LoVo (cell line): ENCODE measurements at regions not wholly inside any gene's neighbourhood (a gene's known extent, or its start where the extent isn't known, plus 50 kb on each side); places are given as distances from the start of the nearest gene placed in this dataset.
"Not testable (repeated sequence)": the region's sequence is repeated elsewhere in the genome, so short reads cannot be mapped to it uniquely, and the experiment has no call there.

Experiments
- DNase-seq: peaks from one replicate; pipeline ENCODE4 v3.0.0-alpha.2; 2016; ENCODE audit warnings: low spot score

- DNase-seq: no peak
These were observed 243.5 kb downstream of the MFSD1 start for GRCh38 chr3:159045279-159045885.

- no peak for DNase-seq
These were observed 245.5 kb downstream of the MFSD1 start for GRCh38 chr3:159047361-159047760.

GRCh38 chr3:159052494-159052893, 250.6 kb downstream of the MFSD1 start:
- not testable (repeated sequence) for DNase-seq

GRCh38 chr3:159057621-159058020, 255.8 kb downstream of the MFSD1 start:
- DNase-seq: no peak

DNA sequence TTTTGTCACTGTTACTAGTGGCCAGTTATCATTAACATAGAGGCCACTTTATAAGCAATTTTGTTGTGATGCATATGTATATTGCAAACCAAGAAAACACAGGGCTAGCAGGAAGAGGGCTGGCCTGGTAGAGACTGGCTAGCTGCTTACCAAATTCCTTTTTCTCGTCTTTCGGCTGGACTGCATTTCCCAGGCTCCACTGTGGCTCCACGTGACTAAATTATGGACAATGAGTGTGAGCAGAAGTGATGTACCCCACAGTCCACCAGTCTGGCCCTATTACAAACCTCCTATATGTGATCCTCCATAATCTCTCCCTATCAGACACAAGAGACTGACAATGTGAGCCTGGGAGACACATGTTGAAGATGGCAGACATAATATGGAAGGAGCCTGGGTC, 257.0 kb downstream of the MFSD1 start:
- DNase-seq: no peak

- DNase-seq: no peak
These were observed 257.5 kb downstream of the MFSD1 start for GRCh38 chr3:159059395-159059794.

- no peak for DNase-seq
These were observed 261.0 kb downstream of the MFSD1 start for GRCh38 chr3:159062734-159063410.

DNA sequence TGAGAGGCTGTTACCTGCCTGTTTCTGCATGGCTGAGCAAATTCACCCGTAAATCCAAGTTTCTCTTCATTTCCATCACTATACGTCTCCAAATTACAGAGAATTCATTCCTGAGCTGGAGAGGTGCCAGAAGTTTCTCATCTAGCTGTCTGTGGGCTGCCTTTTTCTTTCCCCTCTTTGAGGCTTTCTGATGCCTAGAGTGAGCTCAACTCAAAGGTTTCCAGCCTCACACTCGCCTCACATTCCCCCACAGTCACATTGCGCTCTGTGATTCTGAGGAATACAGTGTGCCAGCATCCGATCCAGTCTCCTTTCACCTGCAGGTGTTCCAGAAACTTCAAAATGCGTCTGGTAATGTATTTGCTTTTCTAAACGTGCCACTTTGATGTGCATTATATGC, 267.2 kb downstream of the MFSD1 start, which contains the start of gene IQCJ:
IQCJ (plus strand) TSS at position 229 of the 400 bp plus-strand sequence.
- DNase-seq: no peak

DNA sequence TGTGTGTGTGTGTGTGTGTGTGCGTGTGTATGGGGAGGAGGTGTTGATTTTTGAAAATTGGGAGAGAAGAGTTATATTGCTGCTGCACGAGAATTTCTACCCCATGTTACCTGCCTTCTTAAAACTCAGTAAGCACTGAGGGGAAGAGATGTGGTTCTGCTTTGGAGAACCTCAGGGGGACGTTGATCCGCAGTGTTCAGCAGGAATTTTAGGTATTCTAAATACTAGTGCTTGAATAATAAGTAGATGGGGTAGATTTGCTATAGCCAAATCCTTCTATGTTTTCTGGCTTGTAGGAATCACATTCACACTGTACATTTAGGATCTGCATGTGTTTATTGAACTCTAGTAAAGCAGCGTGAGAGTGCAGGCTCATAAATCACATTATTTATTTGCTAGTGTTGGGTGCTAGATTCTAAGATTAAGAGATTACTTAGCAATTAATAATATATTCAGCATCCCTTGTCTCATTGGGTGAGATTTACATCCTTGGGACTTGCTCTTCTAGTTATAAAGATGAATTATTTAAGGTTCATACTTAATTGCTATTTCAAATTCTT, 268.1 kb downstream of the MFSD1 start:
- DNase-seq: no peak

GRCh38 chr3:159074756-159075701, 273.2 kb downstream of the MFSD1 start:
- DNase-seq: no peak

- DNase-seq: no peak
These were observed 276.0 kb downstream of the MFSD1 start for GRCh38 chr3:159077860-159078259.

- DNase-seq: no peak
These were observed 278.4 kb downstream of the MFSD1 start for GRCh38 chr3:159080256-159080655.

DNA sequence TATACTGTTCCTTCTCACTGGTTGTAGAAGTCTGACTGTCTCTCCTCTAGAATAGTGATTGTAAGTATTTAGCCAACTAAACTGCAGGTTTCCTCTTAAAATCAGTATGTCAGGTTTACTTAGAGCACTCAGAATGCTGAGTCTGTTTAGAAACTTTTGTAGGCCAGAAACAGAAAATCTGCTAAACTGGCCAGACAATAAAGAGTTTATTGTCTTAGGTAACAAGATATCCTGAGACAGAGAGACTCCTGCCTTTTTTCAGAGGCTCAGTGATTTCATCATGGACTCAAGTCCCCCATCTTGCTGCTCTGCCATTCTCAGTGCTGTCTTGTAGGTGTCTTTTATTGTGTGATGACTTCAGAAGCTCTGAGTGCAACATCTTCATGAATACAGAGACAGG, 279.0 kb downstream of the MFSD1 start:
- DNase-seq: no peak

- DNase-seq: no peak
These were observed 280.7 kb downstream of the MFSD1 start for GRCh38 chr3:159082519-159082918.

DNA sequence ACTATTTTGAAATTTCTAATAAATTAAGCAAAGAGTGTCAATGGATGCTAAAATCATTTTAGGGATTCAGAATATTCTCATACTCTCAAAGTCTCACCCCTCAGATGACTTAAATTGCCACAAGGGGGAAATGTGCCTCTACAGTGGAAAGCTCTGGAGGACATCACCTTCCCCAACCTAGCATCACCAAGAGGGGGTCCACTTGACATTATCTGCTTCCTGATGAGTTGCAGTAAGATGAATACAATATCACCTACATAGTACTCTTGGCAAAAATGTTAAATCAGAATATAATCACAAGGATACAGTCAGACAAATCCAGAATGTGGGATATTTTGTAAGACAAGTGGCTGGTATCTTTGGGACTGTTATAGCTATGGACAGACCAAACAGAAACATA, 290.1 kb downstream of the MFSD1 start:
- DNase-seq: no peak

DNA sequence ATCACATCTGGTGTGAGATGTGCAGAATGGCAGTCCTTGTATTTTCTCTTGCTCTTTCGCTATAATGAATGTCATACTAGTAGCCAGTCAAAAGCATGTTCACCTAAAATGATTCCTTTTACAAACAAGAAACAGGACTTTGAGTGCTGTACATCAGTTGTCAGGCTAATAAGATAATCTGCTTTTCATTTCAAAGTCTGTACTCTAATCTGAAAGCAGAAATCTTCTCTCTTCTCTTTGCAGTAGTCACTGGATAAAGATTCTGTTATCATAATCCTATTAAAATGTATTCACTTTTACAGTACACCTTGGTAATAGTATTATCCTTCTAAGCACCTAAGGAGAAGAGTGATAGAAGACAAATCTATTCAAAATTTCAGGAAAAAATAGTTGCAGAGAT, 300.1 kb downstream of the MFSD1 start:
- DNase-seq: no peak

DNA sequence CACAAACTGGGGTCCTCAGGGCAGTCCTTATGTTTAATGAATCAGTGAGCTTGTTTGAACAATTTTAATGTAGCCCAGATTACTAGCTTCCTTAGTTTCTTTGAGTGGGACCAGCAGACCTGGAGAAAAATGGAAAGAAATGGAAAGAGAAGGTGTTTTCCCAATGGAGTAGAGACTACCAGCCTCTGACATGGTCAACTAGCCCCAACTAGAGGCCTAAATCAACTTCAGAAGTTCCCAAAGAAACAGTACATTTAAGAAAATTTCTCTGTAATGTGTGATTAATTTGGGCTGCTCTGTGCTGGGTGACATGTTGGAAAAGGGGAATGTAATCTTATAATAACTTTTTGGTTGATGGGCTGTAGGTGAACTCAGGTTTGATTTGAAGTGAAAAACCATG, 310.9 kb downstream of the MFSD1 start:
- DNase-seq: no peak

DNA sequence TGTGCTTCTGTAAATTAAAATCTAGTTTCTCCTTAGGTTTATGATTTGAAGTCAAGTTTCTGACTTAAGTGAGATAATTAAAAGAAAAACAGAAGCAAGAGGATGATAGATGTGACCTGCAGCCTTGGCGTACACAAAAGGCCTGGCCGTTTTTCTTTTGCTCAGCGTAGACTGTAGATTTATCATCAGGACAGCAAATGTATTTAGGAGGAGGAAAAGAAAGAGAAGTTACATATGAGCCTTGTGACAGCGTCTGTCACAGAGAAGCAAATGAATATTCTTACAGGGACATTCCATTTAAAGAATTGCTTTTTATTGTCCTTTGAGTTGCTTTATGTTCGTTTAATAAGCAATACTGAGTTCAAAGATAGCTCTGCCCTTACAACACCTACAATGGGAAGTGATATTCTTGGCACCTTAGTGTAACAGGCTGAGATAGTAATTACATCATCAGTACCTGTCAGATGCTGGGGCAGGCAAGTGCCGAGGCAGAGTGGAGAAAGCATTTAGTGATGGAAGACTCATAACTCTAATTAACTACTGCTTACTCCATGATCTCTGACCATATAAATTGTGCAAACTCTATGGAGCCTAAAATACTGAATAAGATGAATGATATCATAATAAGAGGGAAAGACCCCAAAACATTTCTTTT, 311.5 kb downstream of the MFSD1 start:
- no peak for DNase-seq

DNA sequence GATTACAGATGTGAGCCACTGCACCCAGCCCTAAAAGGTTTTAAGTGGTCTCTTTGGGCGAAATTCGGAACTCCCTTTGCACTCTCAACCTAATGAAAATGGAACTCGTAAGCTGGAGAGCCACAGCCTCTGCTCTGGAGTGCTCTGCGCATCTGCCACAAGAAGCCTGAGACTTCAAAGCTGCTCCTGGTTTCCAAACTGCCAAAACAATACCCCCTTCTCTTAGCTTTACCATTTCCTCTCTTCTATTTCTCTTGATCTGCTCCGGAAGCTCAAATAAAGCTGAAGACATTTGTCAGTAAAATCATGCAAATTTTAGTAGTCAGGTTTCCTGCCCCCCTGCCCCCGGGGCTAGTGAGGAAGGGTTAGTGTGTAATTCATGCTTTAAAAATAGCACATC, 312.7 kb downstream of the MFSD1 start:
- DNase-seq: no peak

DNA sequence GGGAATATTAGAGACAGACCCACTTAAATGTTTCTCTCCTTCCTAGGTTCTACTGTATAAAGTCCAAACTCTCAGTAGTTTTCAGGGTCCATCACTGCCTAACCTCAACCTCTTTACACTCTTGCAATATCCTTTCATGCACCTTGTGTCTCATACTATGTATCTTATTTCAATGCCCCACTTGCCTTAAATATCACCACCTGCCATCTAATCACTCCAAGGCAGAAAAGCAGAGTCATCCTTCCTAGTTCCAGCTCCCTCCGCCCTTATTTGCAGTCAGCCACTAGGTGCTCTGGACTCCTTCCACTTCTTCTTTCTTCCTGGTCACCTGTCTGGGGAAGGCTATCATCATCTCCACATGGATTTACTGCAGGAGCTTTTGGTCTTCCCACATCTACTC, 322.0 kb downstream of the MFSD1 start:
- DNase-seq: no peak

DNA sequence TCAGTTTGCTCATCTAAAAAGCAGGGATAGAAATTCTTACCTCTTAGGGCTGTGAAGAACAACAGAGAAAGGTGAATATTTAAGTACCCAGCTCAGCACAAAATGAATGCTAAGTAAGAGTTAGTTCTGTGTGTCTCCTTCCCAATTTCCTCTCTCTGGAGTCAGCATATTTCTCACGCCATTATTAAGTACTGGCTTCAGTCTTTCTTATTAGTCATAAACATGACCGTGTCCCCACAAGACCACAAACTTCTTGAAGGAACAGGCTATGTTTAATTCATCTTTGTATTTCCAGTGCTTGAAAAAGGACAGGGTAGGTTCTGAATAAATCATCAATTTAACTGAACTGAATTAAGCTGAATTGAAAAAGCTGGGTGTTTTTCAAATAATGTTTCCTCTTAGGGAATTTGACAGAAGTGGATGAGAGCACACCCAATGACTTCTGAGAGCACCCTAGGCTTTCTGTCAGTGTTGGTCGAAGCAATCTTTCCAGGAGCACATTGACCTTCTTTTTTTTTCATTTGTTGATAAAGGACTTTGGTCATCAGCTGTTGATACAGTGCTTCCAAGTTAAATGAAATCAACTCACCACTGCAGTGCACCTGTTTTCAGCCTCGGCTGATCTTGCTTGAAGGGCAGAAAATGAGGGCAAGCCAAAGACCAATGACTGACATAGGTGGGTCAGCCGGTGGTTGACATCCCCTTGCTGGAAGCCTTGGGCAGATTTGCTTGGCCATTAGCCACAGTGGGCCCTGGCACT, 324.6 kb downstream of the MFSD1 start:
- no peak for DNase-seq
